Nephron progenitor cell (in vitro differentiated cells): ENCODE measurements at regions not wholly inside any gene's neighbourhood (a gene's known extent, or its start where the extent isn't known, plus 50 kb on each side); places are given as distances from the start of the nearest gene placed in this dataset.
A peak's percentile ranks its signal among the peaks of the same experiment; 100 is the strongest.

Experiments
- DNase-seq: peaks from one replicate; pipeline ENCODE4 v3.0.0; 2021
- H3K27ac Mint-ChIP-seq: 2 replicates; pipeline ENCODE4 v1.8.0; 2021; ENCODE audit warnings: mild to moderate bottlenecking, moderate library complexity, mixed read lengths
- H3K27me3 Mint-ChIP-seq: 2 replicates; pipeline ENCODE4 v1.8.0; 2021; ENCODE audit warnings: mild to moderate bottlenecking, low read depth, mixed read lengths; ENCODE audit not compliant: poor library complexity
- H3K36me3 Mint-ChIP-seq: 2 replicates; pipeline ENCODE4 v1.8.0; 2021; ENCODE audit warnings: low read depth, mixed read lengths
- H3K4me1 Mint-ChIP-seq: 2 replicates; pipeline ENCODE4 v1.8.0; 2021; ENCODE audit warnings: mixed read lengths
- H3K4me3 Mint-ChIP-seq: 2 replicates; pipeline ENCODE4 v1.8.0; 2021; ENCODE audit warnings: mild to moderate bottlenecking, moderate library complexity, mixed read lengths
- H3K9me3 Mint-ChIP-seq: 2 replicates; pipeline ENCODE4 v1.8.0; 2021; ENCODE audit warnings: mild to moderate bottlenecking, moderate library complexity, mixed read lengths
- CTCF ChIP-seq: fragments of 200-600 bp; sonication (generic); IDR thresholded peaks from 2 replicates; pipeline ENCODE4 v1.5.0; 2021; ENCODE audit warnings: antibody characterized with exemption

GRCh38 chr4:8702020-8702495 lies 109.5 kb downstream of the CPZ start:
- Mint-ChIP-seq H3K4me3 (no peak overlapping the region), H3K27ac (no peak overlapping the region), H3K9me3 (peaks cover 5% of the 10 kb centered on the region), H3K27me3 (peaks cover 27% of the 10 kb centered on the region), H3K4me1 (peaks cover 75% of the 10 kb centered on the region), H3K36me3 (no peaks in the 10 kb centered on the region)
- no peak for DNase-seq
- no peak for TF ChIP-seq CTCF

DNA sequence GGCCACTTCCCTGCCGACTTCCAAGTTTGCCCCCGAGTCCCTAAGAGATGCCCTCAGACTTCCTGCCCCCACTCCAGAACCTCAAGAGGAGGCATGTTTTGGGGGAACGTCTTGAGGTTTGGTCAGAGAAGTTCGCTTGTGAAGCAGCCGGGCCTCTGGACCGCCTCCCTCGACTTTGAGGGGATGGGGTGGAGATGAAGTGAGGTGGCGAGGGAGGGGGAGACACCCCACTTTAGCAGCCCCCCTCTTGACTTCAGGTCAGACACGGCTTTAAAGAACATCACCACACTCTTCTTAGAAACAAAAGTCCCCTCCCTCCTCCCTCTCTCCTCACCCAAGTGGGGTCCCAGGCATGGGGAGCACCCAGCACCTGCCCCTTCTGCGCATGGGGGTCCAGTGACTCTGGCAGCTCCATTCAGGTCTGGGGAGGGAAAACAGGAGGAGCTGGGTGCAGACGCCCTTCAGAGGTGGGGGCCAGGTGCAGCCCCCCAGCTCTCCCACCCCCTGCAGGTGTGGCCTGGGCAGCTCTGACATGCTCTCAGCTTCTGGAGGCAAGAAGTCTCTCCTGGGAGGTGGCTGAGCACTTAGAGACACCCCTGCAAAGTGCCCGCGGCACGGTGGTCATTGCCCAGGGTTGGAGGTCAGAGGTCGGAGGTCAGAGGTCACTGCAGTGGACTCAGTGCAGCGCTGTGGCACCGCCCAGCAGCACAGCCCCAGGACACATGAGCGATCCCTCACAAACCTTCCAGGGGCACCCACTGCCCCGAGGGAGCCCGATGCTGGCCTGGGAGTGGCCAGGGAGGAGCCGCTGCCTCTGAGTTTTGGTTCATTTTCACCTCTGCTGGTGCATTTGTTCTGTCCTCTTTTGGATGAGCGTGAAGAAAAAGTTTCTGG lies 108.8 kb downstream of the CPZ start:
- no peak overlapping the region for H3K4me3 Mint-ChIP-seq

DNA sequence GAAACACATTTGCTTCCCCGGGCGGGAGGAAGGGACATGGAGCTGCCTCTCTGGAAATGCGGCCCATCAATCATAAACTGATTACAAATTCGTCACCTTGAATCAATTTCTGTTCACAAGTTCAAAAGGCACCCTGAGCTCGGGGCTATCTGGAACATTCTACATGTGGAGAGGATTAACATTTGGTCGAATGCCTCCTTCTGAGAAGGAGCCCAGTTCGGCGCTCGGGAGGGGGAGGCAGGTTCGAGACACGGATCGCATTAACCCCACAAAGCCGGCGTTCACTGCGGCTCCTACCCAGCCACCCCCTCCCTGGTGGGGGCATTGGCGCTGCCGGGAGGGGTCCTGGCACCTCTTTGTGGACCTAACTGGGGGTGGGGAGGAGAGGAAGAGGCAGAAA lies 108.0 kb downstream of the CPZ start:
- H3K36me3 Mint-ChIP-seq: no peaks in the 10 kb centered on the region
- TF ChIP-seq CTCF: no peak

More for the DNA sequence above, 108.8 kb downstream of the CPZ start:
- no peak overlapping the region for H3K27ac Mint-ChIP-seq
- peaks cover 9% of the 10 kb centered on the region for H3K9me3 Mint-ChIP-seq
- DNase-seq: peak; percentile 41
- no peak for TF ChIP-seq CTCF
- peaks cover 27% of the 10 kb centered on the region for H3K27me3 Mint-ChIP-seq
- H3K4me1 Mint-ChIP-seq: peaks cover 68% of the 10 kb centered on the region
- no peaks in the 10 kb centered on the region for H3K36me3 Mint-ChIP-seq

GRCh38 chr4:8699479-8700145 lies 107.0 kb downstream of the CPZ start:
- peaks cover 32% of the 10 kb centered on the region for H3K27me3 Mint-ChIP-seq
- H3K9me3 Mint-ChIP-seq: peaks cover 9% of the 10 kb centered on the region

More for the DNA sequence above, 108.0 kb downstream of the CPZ start:
- DNase-seq: no peak
- H3K27ac Mint-ChIP-seq: no peak overlapping the region
- peaks cover 29% of the 10 kb centered on the region for H3K27me3 Mint-ChIP-seq
- H3K9me3 Mint-ChIP-seq: peaks cover 9% of the 10 kb centered on the region
- no peak overlapping the region for H3K4me3 Mint-ChIP-seq
- peaks cover 60% of the 10 kb centered on the region for H3K4me1 Mint-ChIP-seq

DNA sequence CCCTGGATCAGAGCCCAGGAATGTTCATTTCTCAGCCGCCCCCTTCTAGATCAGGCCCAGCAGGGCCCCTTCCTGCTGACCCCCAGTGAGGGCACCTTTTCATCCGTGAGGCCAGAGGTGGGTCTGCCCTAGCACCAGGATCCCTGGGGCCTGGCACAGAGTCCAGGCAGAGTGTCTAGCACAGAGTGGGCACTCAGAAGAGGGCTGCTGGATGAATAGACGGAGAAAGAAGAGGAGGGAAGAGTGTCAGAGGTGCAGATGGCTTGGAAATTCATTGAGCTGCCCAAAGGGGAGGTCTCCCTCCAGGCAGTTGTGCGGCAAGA lies 106.5 kb downstream of the CPZ start:
- peaks cover 9% of the 10 kb centered on the region for H3K9me3 Mint-ChIP-seq
- DNase-seq: no peak
- TF ChIP-seq CTCF: no peak
- peaks cover 35% of the 10 kb centered on the region for H3K27me3 Mint-ChIP-seq
- peaks cover 45% of the 10 kb centered on the region for H3K4me1 Mint-ChIP-seq
- no peaks in the 10 kb centered on the region for H3K36me3 Mint-ChIP-seq
- no peak overlapping the region for H3K27ac Mint-ChIP-seq
- no peak overlapping the region for H3K4me3 Mint-ChIP-seq

More at GRCh38 chr4:8699479-8700145, 107.0 kb downstream of the CPZ start:
- H3K27ac Mint-ChIP-seq: no peak overlapping the region
- H3K36me3 Mint-ChIP-seq: no peaks in the 10 kb centered on the region
- peaks cover 51% of the 10 kb centered on the region for H3K4me1 Mint-ChIP-seq
- TF ChIP-seq CTCF: no peak
- no peak overlapping the region for H3K4me3 Mint-ChIP-seq
- DNase-seq: no peak
